CD4-positive, alpha-beta T cell treated with Interleukin-1 beta for 1 hour (primary cell): ENCODE measurements at regions not wholly inside any gene's neighbourhood (a gene's known extent, or its start where the extent isn't known, plus 50 kb on each side); places are given as distances from the start of the nearest gene placed in this dataset.

ENCODE experiments used
- DNase-seq, 2 donors: peaks; one replicate each; pipeline ENCODE4 v3.0.0-alpha.2; 2020 to 2022

GRCh38 chr20:6178537-6178936 is 55.7 kb upstream of the FERMT1 start:
- DNase-seq: no peak

GRCh38 chr20:6173481-6173880 is 50.7 kb upstream of the FERMT1 start:
- no peak for DNase-seq
